ENCODE measurements at regions not wholly inside any gene's neighbourhood (a gene's known extent, or its start where the extent isn't known, plus 50 kb on each side); places are given as distances from the start of the nearest gene placed in this dataset.

- TF ChIP-seq CTCF (IDR thresholded peaks at IDR 0.05) (no peak), POLR2A (IDR thresholded peaks at IDR 0.05) (no peak)
Observed at GRCh38 chr11:111011275-111011594, 234.3 kb upstream of the POU2AF2 start.

Data from upper lobe of left lung (tissue), 4 donors.